ENCODE measurements at regions not wholly inside any gene's neighbourhood (a gene's known extent, or its start where the extent isn't known, plus 50 kb on each side); places are given as distances from the start of the nearest gene placed in this dataset.

- TF ChIP-seq CTCF (IDR thresholded peaks at IDR 0.05; ENCODE audit: low read depth, low read length) (no peak), POLR2A (IDR thresholded peaks at IDR 0.05; ENCODE audit: extremely low read depth, insufficient read length) (no peak)
Observed at GRCh38 chr16:54477714-54478113, 191.1 kb upstream of the IRX3 start.
